Liver (tissue), 8 donors: ENCODE measurements at regions not wholly inside any gene's neighbourhood (a gene's known extent, or its start where the extent isn't known, plus 50 kb on each side); places are given as distances from the start of the nearest gene placed in this dataset.

Source experiments
- DNase-seq: peaks from one replicate; pipeline ENCODE4 v3.0.0-alpha.2; 2017; ENCODE audit warnings: low spot score
- H3K27ac ChIP-seq, 2 donors: one replicate each; pipeline ENCODE4 v1.7.0; 2013; ENCODE audit warnings: inconsistent platforms in 2 of 2, low read length in 2 of 2, control low read depth in 1 of 2, low read depth in 1 of 2, mild to moderate bottlenecking in 1 of 2
- H3K27me3 ChIP-seq, 4 donors: one replicate each; pipeline versions ENCODE4 v1.6.1 to v1.7.0; 2013; ENCODE audit warnings: low read length in 3 of 4, inconsistent platforms in 1 of 4, mild to moderate bottlenecking in 1 of 4, moderate library complexity in 1 of 4; ENCODE audit not compliant: control insufficient read depth in 4 of 4, insufficient read depth in 4 of 4
- H3K36me3 ChIP-seq, 4 donors: one replicate each; pipeline versions ENCODE4 v1.6.1 to v1.7.0; 2013; ENCODE audit warnings: low read length in 3 of 4, mild to moderate bottlenecking in 3 of 4, low read depth in 1 of 4, moderate library complexity in 1 of 4; ENCODE audit not compliant: control insufficient read depth in 4 of 4, insufficient read depth in 3 of 4
- H3K4me1 ChIP-seq, 4 donors: one replicate each; pipeline versions ENCODE4 v1.6.1 to v1.7.0; 2013; ENCODE audit warnings: low read length in 3 of 4, mild to moderate bottlenecking in 3 of 4, moderate library complexity in 1 of 4; ENCODE audit not compliant: control insufficient read depth in 4 of 4, insufficient read depth in 4 of 4
- H3K4me3 ChIP-seq, 3 donors: one replicate each; pipeline versions ENCODE4 v1.6.1 to v1.7.0; 2013; ENCODE audit warnings: low read length in 3 of 3, control low read depth in 1 of 3, low read depth in 1 of 3, mild to moderate bottlenecking in 1 of 3
- H3K9ac ChIP-seq, 2 donors: one replicate each; pipeline ENCODE4 v1.7.0; 2013; ENCODE audit warnings: low read length in 2 of 2, mild to moderate bottlenecking in 2 of 2, moderate library complexity in 2 of 2, control low read depth in 1 of 2, low read depth in 1 of 2
- H3K9me3 ChIP-seq, 4 donors: one replicate each; pipeline versions ENCODE4 v1.6.1 to v1.7.0; 2013; ENCODE audit warnings: low read length in 3 of 4; ENCODE audit not compliant: control insufficient read depth in 4 of 4
- CTCF ChIP-seq: fragments of 150-350 bp; IDR thresholded peaks from 2 replicates; pipeline ENCODE4 v1.5.1; 2017; ENCODE audit warnings: improper control_type of control experiment, low read depth, low read length; ENCODE audit not compliant: missing input control
- EGR1 ChIP-seq, 2 donors: IDR thresholded peaks; 2 replicates each; pipeline ENCODE4 v1.6.1; 2016 to 2018; ENCODE audit warnings: antibody characterized with exemption in 2 of 2, low read depth in 2 of 2
- FOXA1 ChIP-seq: IDR thresholded peaks from 2 replicates; pipeline ENCODE4 v1.6.1; 2016; ENCODE audit warnings: antibody characterized with exemption
- FOXA2 ChIP-seq: IDR thresholded peaks from 2 replicates; pipeline ENCODE4 v1.6.1; 2016; ENCODE audit warnings: antibody characterized with exemption
- GABPA ChIP-seq, 2 donors: IDR thresholded peaks in 1 of 2; conservative IDR thresholded peaks in 1 of 2; 2 replicates each; pipeline ENCODE4 v1.6.1; 2016; ENCODE audit warnings: antibody characterized with exemption in 2 of 2, mild to moderate bottlenecking in 1 of 2, moderate library complexity in 1 of 2
- HNF4A ChIP-seq, 2 donors: conservative IDR thresholded peaks; 2 replicates each; pipeline ENCODE4 v1.6.1; 2016; ENCODE audit warnings: antibody characterized with exemption in 2 of 2, mild to moderate bottlenecking in 2 of 2
- HNF4G ChIP-seq: IDR thresholded peaks from 2 replicates; pipeline ENCODE4 v1.6.1; 2016; ENCODE audit warnings: antibody characterized with exemption
- JUND ChIP-seq, 2 donors: IDR thresholded peaks; 2 replicates each; pipeline ENCODE4 v1.6.1; 2016; ENCODE audit warnings: antibody characterized with exemption in 2 of 2
- MAX ChIP-seq: IDR thresholded peaks from 2 replicates; pipeline ENCODE4 v1.6.1; 2016; ENCODE audit warnings: antibody characterized with exemption
- NR2F2 ChIP-seq: IDR thresholded peaks from 2 replicates; pipeline ENCODE4 v1.6.1; 2016; ENCODE audit warnings: antibody characterized with exemption
- RAD21 ChIP-seq, 2 donors: IDR thresholded peaks; 2 replicates each; pipeline ENCODE4 v1.6.1; 2016; ENCODE audit warnings: antibody characterized with exemption in 2 of 2, mild to moderate bottlenecking in 2 of 2
- RXRA ChIP-seq, 2 donors: IDR thresholded peaks; 2 replicates each; pipeline ENCODE4 v1.6.1; 2017 to 2018; ENCODE audit warnings: antibody characterized with exemption in 2 of 2, mild to moderate bottlenecking in 1 of 2
- SP1 ChIP-seq: IDR thresholded peaks from 2 replicates; pipeline ENCODE4 v1.6.1; 2018; ENCODE audit warnings: antibody characterized with exemption, mild to moderate bottlenecking
- YY1 ChIP-seq: IDR thresholded peaks from 2 replicates; pipeline ENCODE4 v1.6.1; 2016; ENCODE audit warnings: antibody characterized with exemption, mild to moderate bottlenecking
- WGBS: extraction: QIAGEN DNeasy Blood & Tissue Kit; methylation state at CpG from one replicate; pipeline ENCODE4 v1.1.7; 2013; 5-methylcytosine and 5-hydroxymethylcytosine counted together
- TF ChIP-seq, protein P1 (sequence below): IDR thresholded peaks from 2 replicates; pipeline ENCODE4 v1.6.1; 2016; ENCODE audit warnings: antibody characterized with exemption
- donor health status: healthy.
- donor health status: healthy.
- donor health status: healthy.
- donor health status: healthy.
- donor health status: healthy.

DNA sequence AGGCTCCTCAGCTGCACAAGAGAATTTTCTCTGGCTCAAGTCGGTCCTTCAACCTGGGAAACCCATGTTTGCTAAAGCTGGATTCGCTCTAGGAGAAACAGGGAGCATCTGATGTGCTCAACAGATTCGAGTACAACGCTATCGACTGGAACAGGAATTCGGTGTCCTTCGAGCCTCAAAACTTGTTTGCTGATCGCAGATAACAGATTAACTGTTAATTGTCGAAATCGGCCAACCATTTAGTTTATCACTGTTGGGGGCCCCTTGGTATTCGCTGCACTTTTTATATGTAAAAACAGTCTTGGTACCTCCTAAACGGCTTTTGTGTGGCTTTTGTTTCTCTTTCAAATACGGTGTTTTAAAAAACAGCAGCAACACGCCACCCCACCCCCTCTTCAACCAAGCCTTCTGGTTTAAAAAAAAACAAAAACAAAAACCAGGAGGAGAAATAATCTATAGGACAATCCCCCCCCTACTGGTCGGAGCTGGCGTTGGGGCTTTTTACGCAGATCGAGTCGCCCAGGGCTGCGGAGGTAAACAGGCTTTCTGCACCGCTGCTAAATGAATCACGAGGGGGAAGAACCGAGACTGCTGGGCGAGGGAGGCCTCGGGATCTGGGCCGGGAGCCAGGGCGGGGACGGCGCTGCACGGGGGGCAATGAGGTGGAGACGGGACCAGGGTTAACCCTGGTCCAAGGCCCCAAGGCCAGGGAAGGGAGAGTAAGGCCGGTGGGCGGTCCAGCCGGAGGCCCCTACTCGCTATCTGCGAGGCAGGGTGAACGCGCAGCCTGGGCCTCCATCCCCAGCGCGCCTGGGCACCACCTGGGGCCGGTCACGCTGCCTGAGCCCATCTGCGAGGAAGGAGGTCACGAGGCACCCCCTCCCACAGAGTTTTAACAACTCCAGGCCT lies 71.7 kb upstream of the BCOR start:
- H3K36me3 ChIP-seq, result no peaks in the 10 kb centered on the region
- H3K4me3 ChIP-seq, result no peak overlapping the region
- no peaks in the 10 kb centered on the region for H3K9me3 ChIP-seq
- H3K27me3 ChIP-seq, result no peaks in the 10 kb centered on the region
- DNase-seq, result peak; percentile 56
- no peak overlapping the region for H3K9ac ChIP-seq
- no peak overlapping the region for H3K27ac ChIP-seq
- TF ChIP-seq CTCF (peak; percentile 16), HNF4A (conservative IDR thresholded peaks at IDR 0.05) (no peak), FOXA1 (no peak), MAX (no peak), YY1 (no peak), FOXA2 (no peak), RAD21 (IDR thresholded peaks at IDR 0.05) (peak; percentile 40 to 49), JUND (IDR thresholded peaks at IDR 0.05) (no peak)
- 64% methylated on average over 44 of the region's 44 CpGs for WGBS
- peaks cover 16 to 57% (median 27%) of the 10 kb centered on the region in 4 donors for H3K4me1 ChIP-seq

DNA sequence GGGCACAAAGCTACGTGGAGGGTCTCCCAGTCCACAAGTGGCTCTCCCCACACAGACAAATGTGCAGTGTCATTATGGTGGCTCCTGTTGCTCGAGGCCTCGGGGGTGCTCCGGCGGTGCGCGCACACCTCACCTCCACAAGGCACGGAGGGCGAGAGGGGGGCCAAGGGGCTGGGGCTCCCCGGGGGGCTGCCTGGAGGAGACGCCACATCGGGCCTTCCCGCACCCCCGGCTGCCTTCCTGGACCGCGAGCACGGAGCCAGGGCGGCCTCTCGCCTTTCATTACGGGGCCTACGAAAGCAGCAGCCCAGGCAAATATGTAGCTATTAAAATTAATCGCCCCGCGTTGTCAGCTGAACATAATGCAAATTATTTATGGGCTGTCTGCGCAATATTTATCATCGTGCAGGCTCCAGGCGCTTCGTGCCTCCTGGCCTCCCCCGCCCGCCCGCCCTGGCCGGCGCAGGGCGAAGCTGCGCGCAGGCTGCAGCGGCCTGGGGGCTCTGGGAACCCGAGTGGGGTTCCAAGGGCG lies 70.8 kb upstream of the BCOR start:
- Histone ChIP-seq H3K4me3 (no peak overlapping the region), H3K9me3 (no peaks in the 10 kb centered on the region), H3K4me1 (peaks cover 12 to 52% (median 21%) of the 10 kb centered on the region in 4 donors), H3K9ac (no peak overlapping the region), H3K27me3 (no peaks in the 10 kb centered on the region), H3K27ac (no peak overlapping the region), H3K36me3 (no peaks in the 10 kb centered on the region)
- TF ChIP-seq MAX, result no peak
- no peak for TF ChIP-seq NR2F2
- TF ChIP-seq EGR1 (IDR thresholded peaks at IDR 0.05; ENCODE audit: low read depth in 2 of 2), result no peak
- TF ChIP-seq RAD21 (IDR thresholded peaks at IDR 0.05), result no peak
- no peak for TF ChIP-seq CTCF
- no peak for TF ChIP-seq GABPA (IDR thresholded peaks at IDR 0.05 in 1 of 2, conservative IDR thresholded peaks at IDR 0.05 in 1 of 2)
- TF ChIP-seq FOXA2, result no peak
- TF ChIP-seq HNF4A (conservative IDR thresholded peaks at IDR 0.05), result no peak
- no peak for TF ChIP-seq FOXA1
- no peak for TF ChIP-seq YY1
- TF ChIP-seq RXRA (IDR thresholded peaks at IDR 0.05), result no peak
- no peak for TF ChIP-seq HNF4G
- no peak for TF ChIP-seq SP1
- TF ChIP-seq, protein P1, sequence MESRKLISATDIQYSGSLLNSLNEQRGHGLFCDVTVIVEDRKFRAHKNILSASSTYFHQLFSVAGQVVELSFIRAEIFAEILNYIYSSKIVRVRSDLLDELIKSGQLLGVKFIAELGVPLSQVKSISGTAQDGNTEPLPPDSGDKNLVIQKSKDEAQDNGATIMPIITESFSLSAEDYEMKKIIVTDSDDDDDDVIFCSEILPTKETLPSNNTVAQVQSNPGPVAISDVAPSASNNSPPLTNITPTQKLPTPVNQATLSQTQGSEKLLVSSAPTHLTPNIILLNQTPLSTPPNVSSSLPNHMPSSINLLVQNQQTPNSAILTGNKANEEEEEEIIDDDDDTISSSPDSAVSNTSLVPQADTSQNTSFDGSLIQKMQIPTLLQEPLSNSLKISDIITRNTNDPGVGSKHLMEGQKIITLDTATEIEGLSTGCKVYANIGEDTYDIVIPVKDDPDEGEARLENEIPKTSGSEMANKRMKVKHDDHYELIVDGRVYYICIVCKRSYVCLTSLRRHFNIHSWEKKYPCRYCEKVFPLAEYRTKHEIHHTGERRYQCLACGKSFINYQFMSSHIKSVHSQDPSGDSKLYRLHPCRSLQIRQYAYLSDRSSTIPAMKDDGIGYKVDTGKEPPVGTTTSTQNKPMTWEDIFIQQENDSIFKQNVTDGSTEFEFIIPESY, result no peak
- DNase-seq, result no peak
- 85% methylated on average over 39 of the region's 39 CpGs for WGBS
